Fibroblast of villous mesenchyme (primary cell): ENCODE measurements at regions not wholly inside any gene's neighbourhood (a gene's known extent, or its start where the extent isn't known, plus 50 kb on each side); places are given as distances from the start of the nearest gene placed in this dataset.
"Not testable (repeated sequence)": the region's sequence is repeated elsewhere in the genome, so short reads cannot be mapped to it uniquely, and the experiment has no call there.

Source experiments
- DNase-seq: peaks from one replicate; pipeline ENCODE4 v3.0.0-alpha.2; 2010; ENCODE audit warnings: low read depth
- H3K4me3 ChIP-seq: 2 replicates; pipeline ENCODE4 v1.5.1; 2011; ENCODE audit warnings: low read depth, mild to moderate bottlenecking, low read length
- TF ChIP-seq, protein P1 (sequence below): IDR thresholded peaks from 2 replicates; pipeline ENCODE4 v1.5.1; 2012; ENCODE audit warnings: low read depth, mild to moderate bottlenecking, low read length; ENCODE audit not compliant: insufficient read depth

DNA sequence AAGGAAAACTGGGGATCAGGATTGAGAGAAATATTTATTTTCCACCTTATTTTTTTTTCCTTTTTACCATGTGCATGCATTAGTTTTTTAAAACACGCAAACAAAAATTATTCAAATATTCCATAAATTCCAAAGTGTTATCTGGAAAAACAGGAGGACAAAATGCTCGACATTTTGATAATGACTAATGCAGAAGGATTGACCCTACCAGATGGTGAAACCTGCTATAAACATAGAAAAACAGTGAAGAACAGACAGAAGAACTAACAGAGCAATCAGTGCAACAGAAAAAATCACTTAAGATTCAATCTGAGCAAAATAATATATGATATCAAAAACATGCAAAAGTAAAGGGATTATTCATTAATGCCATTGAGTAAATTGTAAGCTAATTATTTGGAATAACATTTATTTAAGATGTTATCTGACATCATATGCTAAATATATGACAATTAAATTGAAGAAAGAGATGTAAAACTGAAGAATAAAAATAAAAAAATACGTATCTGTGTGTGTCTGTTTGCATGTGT lies 218.4 kb downstream of the LMBRD1 start:
- no peak overlapping the region for H3K4me3 ChIP-seq
- DNase-seq: no peak
- TF ChIP-seq, protein P1, sequence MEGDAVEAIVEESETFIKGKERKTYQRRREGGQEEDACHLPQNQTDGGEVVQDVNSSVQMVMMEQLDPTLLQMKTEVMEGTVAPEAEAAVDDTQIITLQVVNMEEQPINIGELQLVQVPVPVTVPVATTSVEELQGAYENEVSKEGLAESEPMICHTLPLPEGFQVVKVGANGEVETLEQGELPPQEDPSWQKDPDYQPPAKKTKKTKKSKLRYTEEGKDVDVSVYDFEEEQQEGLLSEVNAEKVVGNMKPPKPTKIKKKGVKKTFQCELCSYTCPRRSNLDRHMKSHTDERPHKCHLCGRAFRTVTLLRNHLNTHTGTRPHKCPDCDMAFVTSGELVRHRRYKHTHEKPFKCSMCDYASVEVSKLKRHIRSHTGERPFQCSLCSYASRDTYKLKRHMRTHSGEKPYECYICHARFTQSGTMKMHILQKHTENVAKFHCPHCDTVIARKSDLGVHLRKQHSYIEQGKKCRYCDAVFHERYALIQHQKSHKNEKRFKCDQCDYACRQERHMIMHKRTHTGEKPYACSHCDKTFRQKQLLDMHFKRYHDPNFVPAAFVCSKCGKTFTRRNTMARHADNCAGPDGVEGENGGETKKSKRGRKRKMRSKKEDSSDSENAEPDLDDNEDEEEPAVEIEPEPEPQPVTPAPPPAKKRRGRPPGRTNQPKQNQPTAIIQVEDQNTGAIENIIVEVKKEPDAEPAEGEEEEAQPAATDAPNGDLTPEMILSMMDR: no peak

GRCh38 chr6:69571234-69571633 lies 225.6 kb downstream of the LMBRD1 start:
- TF ChIP-seq, protein P1: no peak
- H3K4me3 ChIP-seq: no peak overlapping the region
- no peak for DNase-seq

DNA sequence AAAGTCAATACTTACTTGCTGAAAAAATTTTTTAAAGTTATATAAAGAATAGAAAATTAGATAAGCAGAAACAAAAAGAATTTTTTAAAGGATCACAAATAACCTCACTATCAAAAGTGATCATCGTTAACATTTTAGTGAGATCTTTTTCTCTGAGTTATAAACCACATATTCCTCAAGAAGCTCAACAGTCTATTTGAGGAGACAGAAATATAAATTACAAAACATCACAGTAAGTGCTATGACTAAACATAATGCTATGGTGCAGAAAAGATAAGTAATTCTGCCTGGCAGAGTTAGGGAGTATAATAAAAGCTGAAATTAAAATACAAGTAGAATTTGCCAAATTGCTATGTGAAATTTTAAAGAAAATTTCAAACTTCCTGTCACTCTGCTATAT lies 226.7 kb downstream of the LMBRD1 start:
- TF ChIP-seq, protein P1: no peak
- H3K4me3 ChIP-seq: no peak overlapping the region
- no peak for DNase-seq

GRCh38 chr6:69560597-69560996 lies 236.2 kb downstream of the LMBRD1 start:
- H3K4me3 ChIP-seq, DNase-seq: not testable (repeated sequence)

GRCh38 chr6:69555088-69555638 lies 241.6 kb downstream of the LMBRD1 start:
- TF ChIP-seq, protein P1: no peak
- H3K4me3 ChIP-seq: no peak overlapping the region
- no peak for DNase-seq

DNA sequence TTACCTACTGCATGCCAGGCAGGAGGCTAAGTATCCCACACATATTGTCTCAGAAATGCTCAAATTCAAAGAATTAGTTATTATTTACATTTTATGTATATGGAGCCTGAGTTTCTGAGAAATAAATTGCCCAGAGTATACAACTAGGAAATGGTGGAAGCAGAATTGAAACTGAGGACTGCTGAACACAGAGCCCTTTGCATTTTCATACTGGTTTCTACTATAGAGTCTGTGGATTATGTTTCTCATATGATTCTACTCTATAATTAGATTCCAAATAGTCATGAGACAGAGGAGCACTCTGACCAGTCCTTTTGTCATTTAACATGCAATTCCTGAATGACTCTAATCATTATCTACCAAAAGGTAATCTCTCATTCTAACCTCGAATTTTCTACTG lies 254.3 kb downstream of the LMBRD1 start:
- TF ChIP-seq, protein P1: no peak
- no peak for DNase-seq
- no peak overlapping the region for H3K4me3 ChIP-seq

DNA sequence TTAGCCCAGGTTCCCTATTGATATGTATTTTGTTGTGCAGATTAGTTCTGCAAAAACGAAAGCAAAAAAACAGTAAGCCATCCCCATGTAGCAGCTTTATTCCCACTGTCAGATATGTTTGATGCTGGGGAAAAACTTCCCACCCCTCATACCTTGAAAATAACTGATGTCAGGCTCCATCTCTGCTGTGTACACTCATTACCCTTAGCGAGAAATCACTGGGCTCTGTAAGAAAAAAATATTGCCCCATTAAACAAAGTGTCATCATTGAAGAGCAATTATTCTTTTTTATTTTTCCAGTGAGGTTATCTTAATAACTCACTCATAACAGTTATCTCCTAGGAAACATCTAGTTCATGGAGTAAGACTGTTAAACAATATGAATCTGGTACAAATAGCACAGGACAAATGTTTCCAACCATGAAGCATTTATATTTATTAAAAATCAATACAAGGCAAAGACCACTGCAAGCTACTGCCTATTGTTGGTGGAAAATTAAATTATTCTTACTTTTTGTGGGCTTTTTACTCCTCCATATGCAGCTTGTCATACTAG lies 268.8 kb downstream of the LMBRD1 start:
- DNase-seq: no peak
- H3K4me3 ChIP-seq: no peak overlapping the region
- TF ChIP-seq, protein P1: no peak

DNA sequence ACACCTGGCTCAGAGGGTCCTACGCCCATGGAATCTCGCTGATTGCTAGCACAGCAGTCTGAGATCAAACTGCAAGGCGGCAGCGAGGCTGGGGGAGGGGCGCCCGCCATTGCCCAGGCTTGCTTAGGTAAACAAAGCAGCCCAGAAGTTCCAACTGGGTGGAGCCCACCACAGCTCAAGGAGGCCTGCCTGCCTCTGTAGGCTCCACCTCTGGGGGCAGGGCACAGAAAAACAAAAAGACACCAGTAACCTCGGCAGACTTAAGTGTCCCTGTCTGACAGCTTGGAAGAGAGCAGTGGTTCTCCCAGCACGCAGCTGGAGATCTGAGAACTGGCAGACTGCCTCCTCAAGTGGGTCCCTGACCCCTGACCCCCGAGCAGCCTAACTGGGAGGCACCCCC lies 281.3 kb downstream of the LMBRD1 start:
- DNase-seq: not testable (repeated sequence)

More for the DNA sequence above, 281.3 kb downstream of the LMBRD1 start:
- H3K4me3 ChIP-seq: not testable (repeated sequence)
